Transverse colon (tissue), 4 donors: ENCODE measurements at regions not wholly inside any gene's neighbourhood (a gene's known extent, or its start where the extent isn't known, plus 50 kb on each side); places are given as distances from the start of the nearest gene placed in this dataset.

ENCODE experiments used
- DNase-seq: peaks from one replicate; pipeline ENCODE4 v3.0.0-alpha.2; 2019
- H3K27ac ChIP-seq, 4 donors: fragments of 200-600 bp; sonication (generic); 2 replicates each; pipeline ENCODE4 v1.5.1; 2016 to 2018; ENCODE audit warnings: inconsistent platforms in 4 of 4
- H3K27me3 ChIP-seq: fragments of 200-600 bp; sonication (generic); 2 replicates; pipeline ENCODE4 v1.5.1; 2017; ENCODE audit warnings: inconsistent platforms
- H3K36me3 ChIP-seq, 4 donors: fragments of 200-600 bp; sonication (generic); 2 replicates each; pipeline ENCODE4 v1.5.1; 2017 to 2019; ENCODE audit warnings: inconsistent platforms in 4 of 4
- H3K4me1 ChIP-seq, 4 donors: fragments of 200-600 bp; sonication (generic); 2 replicates each; pipeline ENCODE4 v1.5.1; 2017 to 2020; ENCODE audit warnings: inconsistent platforms in 4 of 4
- H3K4me3 ChIP-seq, 4 donors: fragments of 200-600 bp; sonication (generic); 1 replicate in 1 of 4; 2 replicates in 3 of 4; pipeline versions ENCODE4 v1.5.1 to v1.6.1; 2017 to 2019; ENCODE audit warnings: inconsistent platforms in 4 of 4
- H3K9me3 ChIP-seq, 2 donors: fragments of 200-600 bp; sonication (generic); 2 replicates each; pipeline ENCODE4 v1.5.1; 2017 to 2019; ENCODE audit warnings: inconsistent platforms in 2 of 2
- EP300 ChIP-seq: sonication (generic); formaldehyde crosslinking; IDR thresholded peaks from one replicate; pipeline ENCODE4 v1.6.1; 2017; ENCODE audit warnings: antibody characterized with exemption, low read depth
- POLR2A ChIP-seq: fragments of 450-650 bp; IDR thresholded peaks from one replicate; pipeline ENCODE4 v1.6.1; 2016; ENCODE audit warnings: antibody characterized with exemption, mild to moderate bottlenecking, moderate library complexity
- POLR2AphosphoS5 ChIP-seq, 3 donors: sonication (generic); formaldehyde crosslinking; IDR thresholded peaks; one replicate each; pipeline ENCODE4 v1.6.1; 2016; ENCODE audit warnings: antibody characterized with exemption in 3 of 3
- WGBS, 2 donors: methylation state at CpG; one replicate each; pipeline ENCODE4 v1.1.5; 2018; ENCODE audit warnings: low coverage in 1 of 2; 5-methylcytosine and 5-hydroxymethylcytosine counted together
- in situ Hi-C, 4 donors: fragments of 200-750 bp; cut with MboI; loops; one replicate each; pipeline versions ENCODE4 v1.15.0 to v1.15.1; 2017; ENCODE audit warnings: low sequenced_read_pairs in 3 of 4, low pct_ligation_motif_present in 1 of 4, low pct_unique_long_range_greater_than_20kb in 1 of 4
- intact Hi-C: fragments of 100-400 bp; cut with DNase I; formaldehyde crosslinking; loops from one replicate; pipeline ENCODE4 v1.15.1; 2023; ENCODE audit warnings: low total_unique reads
- TF ChIP-seq, protein P1 (sequence below), 5 experiments: fragments of 200-600 bp in 3 of 5; fragments of 450-650 bp in 2 of 5; sonication (generic) in 3 of 5; IDR thresholded peaks; 1 replicate in 2 of 5; 2 replicates in 3 of 5; pipeline ENCODE4 v1.5.1; 2016 to 2017; ENCODE audit warnings: antibody characterized with exemption in 5 of 5, inconsistent platforms in 3 of 5, mild to moderate bottlenecking in 2 of 5, moderate library complexity in 1 of 5

GRCh38 chr4:134610956-134611355, 409.4 kb upstream of the PABPC4L start:
- DNase-seq: no peak
- Histone ChIP-seq H3K27ac (no peak overlapping the region), H3K36me3 (no peaks in the 10 kb centered on the region), H3K9me3 (no peaks in the 10 kb centered on the region), H3K4me3 (no peak overlapping the region), H3K27me3 (no peaks in the 10 kb centered on the region), H3K4me1 (no peaks in the 10 kb centered on the region)
- in situ Hi-C loops: no loop called here
- intact Hi-C loops: no loop called here
- TF ChIP-seq, protein P1, sequence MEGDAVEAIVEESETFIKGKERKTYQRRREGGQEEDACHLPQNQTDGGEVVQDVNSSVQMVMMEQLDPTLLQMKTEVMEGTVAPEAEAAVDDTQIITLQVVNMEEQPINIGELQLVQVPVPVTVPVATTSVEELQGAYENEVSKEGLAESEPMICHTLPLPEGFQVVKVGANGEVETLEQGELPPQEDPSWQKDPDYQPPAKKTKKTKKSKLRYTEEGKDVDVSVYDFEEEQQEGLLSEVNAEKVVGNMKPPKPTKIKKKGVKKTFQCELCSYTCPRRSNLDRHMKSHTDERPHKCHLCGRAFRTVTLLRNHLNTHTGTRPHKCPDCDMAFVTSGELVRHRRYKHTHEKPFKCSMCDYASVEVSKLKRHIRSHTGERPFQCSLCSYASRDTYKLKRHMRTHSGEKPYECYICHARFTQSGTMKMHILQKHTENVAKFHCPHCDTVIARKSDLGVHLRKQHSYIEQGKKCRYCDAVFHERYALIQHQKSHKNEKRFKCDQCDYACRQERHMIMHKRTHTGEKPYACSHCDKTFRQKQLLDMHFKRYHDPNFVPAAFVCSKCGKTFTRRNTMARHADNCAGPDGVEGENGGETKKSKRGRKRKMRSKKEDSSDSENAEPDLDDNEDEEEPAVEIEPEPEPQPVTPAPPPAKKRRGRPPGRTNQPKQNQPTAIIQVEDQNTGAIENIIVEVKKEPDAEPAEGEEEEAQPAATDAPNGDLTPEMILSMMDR (IDR thresholded peaks at IDR 0.05): no peak
- TF ChIP-seq POLR2A: no peak
- no peak for TF ChIP-seq POLR2AphosphoS5 (IDR thresholded peaks at IDR 0.05)
- no peak for TF ChIP-seq EP300
- 75% methylated on average over 1 of the region's 1 CpG; no CpG with 5 or more reads in 1 of the 2 donors for WGBS, 2 donors

DNA sequence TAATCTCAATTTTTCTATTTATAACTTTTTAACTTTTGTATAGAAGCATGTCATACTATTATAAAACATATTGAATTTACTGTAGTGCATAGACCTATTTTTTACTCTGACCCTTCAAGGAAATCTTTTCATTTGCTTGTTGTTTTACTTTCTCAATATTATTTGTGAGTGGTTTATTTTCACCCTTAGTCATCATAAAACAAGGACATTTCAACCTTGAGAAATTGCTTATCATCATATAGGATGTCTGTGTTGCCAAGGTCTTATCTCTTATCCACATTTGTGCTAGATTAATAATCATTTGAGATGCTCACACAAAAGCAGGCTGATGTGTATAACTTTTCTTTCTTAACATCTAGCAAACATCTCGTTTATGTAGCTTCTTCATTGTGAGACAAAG, 408.6 kb upstream of the PABPC4L start:
- Histone ChIP-seq H3K4me3 (no peak overlapping the region), H3K9me3 (no peaks in the 10 kb centered on the region), H3K4me1 (no peaks in the 10 kb centered on the region), H3K27ac (no peak overlapping the region), H3K27me3 (no peaks in the 10 kb centered on the region), H3K36me3 (no peaks in the 10 kb centered on the region)
- no peak for DNase-seq
- in situ Hi-C loops (no loop called here), intact Hi-C loops (no loop called here)
- WGBS, 2 donors: 50 to 55% methylated on average over 1 of the region's 1 CpG
- TF ChIP-seq, protein P1 (IDR thresholded peaks at IDR 0.05): no peak

- H3K9me3 ChIP-seq: no peaks in the 10 kb centered on the region
- H3K4me3 ChIP-seq: no peak overlapping the region
- in situ Hi-C loops (no loop called here), intact Hi-C loops (no loop called here)
- no peak for TF ChIP-seq POLR2AphosphoS5 (IDR thresholded peaks at IDR 0.05)
- no peak for TF ChIP-seq EP300
- TF ChIP-seq, protein P1 (IDR thresholded peaks at IDR 0.05): no peak
- TF ChIP-seq POLR2A: no peak
- H3K36me3 ChIP-seq: no peaks in the 10 kb centered on the region
- H3K27ac ChIP-seq: no peak overlapping the region
- DNase-seq: no peak
- WGBS, 2 donors: 42 to 82% methylated on average over 1 of the region's 1 CpG
- H3K4me1 ChIP-seq: no peaks in the 10 kb centered on the region
- H3K27me3 ChIP-seq: no peaks in the 10 kb centered on the region
These were observed 400.1 kb upstream of the PABPC4L start for GRCh38 chr4:134601706-134602105.

DNA sequence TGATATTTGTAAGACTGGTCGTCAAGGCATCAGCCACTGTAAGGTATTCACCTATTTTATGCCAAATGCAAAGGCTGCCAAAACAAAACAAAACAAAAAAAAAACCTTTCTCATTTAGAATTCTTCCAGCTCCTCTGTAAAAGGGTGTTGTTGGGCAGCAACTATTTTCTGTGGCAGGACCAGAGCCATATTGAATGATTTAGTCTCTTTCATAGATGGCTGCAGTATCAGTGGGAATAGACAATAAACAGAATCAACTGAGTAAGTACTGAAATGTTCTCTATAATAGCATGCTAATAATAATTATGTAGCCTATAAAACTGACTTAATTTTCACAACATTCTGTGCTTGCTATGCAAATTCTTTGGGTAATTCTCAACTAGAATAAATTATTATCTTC, 389.7 kb upstream of the PABPC4L start:
- in situ Hi-C loops: no loop called here
- H3K9me3 ChIP-seq: no peaks in the 10 kb centered on the region
- intact Hi-C loops: no loop called here
- H3K27ac ChIP-seq: no peak overlapping the region
- no peaks in the 10 kb centered on the region for H3K4me1 ChIP-seq
- no peak overlapping the region for H3K4me3 ChIP-seq
- 36 to 81% methylated on average over 1 of the region's 1 CpG for WGBS, 2 donors
- TF ChIP-seq POLR2A: no peak
- TF ChIP-seq, protein P1 (IDR thresholded peaks at IDR 0.05): no peak
- no peak for TF ChIP-seq EP300
- TF ChIP-seq POLR2AphosphoS5 (IDR thresholded peaks at IDR 0.05): no peak
- H3K27me3 ChIP-seq: no peaks in the 10 kb centered on the region
- DNase-seq: no peak
- H3K36me3 ChIP-seq: no peaks in the 10 kb centered on the region
